ENCODE measurements at regions not wholly inside any gene's neighbourhood (a gene's known extent, or its start where the extent isn't known, plus 50 kb on each side); places are given as distances from the start of the nearest gene placed in this dataset.
A peak's percentile ranks its signal among the peaks of the same experiment; 100 is the strongest.

- no peak for DNase-seq
Measured at GRCh38 chr3:103684904-103685303, 1250.1 kb downstream of the ZPLD1 start.

DNA sequence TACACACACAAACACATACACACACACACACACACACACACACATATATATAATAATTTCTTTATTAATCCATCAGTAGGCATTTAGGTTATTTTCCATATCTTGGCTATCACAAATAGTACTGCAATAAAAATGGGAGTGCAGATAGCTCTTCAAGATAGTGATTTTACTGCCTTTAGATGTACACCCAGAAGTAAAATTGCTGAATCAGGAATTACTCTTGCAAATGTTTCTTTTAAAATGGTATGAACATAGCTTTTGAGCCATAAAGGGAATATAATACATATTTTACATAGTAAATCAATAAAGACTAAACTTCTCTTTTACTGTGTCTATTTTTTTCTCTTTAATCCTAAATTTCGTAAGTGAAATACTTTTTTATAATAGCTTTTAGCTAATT is 1251.1 kb downstream of the ZPLD1 start:
- no peak for DNase-seq

DNA sequence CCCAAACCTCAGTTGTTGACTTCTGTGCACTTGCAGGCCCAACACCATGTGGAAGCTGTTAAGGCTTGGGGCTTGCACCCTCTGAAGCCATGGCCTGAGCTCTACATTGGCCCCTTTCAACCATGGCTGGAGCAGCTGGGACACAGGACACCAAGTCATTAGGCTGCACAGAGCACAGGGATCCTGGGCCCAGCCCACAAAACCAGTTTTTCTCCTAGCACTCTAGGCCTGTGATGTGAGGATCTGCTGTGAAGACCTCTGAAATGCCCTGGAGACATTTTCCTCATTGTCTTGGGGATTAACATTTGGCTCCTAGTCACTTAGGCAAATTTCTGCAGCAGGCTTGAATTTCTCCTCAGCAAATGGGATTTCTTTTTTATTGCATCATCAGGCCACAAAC is 1255.7 kb downstream of the ZPLD1 start:
- DNase-seq, result no peak

DNA sequence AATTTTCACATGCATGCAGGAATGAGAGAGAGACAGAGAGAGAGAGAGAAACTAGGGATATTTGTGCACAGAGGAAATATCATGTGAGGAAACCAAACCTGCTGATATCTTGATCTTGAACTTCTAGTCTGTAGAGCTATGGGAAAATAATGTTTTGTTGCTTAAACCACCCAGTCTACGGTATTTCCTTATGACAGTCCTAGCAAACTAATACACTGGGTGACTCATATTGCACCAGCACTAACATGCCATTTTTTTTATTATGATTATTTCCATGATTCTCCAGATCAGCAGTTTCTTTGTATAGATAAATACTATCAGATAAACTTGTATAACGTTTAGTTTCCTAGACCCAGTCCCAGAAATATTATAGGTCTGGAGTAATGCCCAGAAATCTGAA is 1259.0 kb downstream of the ZPLD1 start:
- DNase-seq, result no peak

DNA sequence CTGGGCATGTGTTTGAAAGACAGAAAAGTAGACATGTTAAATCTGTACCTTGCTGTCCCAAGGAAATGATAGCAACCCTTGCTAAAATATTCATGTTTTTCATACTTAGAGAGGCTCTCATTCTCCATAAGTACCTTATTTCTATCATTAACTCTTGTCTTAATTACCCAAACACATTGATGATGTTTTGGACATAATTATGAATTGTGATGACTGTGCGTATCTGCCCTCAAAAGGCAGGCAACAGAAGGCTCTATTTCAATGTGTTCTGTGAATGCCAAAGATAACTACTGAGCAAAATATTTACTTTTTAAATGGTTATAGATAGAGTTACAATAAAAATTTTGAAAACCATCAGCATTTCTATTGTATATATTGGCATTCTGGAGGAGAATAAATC is 1263.8 kb downstream of the ZPLD1 start:
- DNase-seq, result no peak

DNA sequence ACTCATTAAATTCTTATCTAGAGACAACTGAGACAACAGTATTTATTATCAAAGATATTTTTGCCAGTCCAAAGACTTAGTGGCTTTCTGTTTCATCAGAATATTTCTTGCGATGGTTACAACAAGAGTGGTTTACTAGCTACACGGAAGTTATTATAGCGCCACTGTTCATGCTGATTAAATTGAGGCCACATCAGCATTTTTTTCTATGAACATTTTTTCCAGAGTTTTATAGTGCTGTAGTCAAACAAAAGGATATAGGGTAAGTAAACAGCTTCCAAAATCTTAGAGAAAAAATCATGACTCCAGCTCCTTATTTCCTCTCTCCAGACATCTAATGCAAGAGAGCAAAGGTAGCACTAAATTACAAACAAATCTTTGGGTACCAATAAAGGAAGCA is 1264.4 kb downstream of the ZPLD1 start:
- no peak for DNase-seq

GRCh38 chr3:103705641-103706040 is 1270.8 kb downstream of the ZPLD1 start:
- DNase-seq, result no peak

DNA sequence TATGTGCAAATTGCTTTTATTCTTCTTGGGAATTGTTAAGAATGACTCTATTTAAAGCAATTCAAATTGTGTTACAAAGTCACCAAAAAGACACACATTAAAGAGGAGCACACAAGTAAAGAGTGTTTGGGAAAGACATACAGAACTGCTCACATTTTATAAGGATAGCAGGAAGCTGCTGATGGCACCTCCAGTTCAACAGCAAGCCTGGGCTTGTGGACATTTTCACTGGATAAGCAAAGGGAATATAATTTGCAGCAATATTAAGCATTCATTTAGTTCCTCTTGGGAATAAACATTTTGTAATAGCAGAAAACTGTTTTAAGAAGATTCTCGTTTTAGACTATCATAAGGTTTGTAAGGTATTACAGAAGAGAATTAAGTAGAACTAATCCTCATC is 1271.9 kb downstream of the ZPLD1 start:
- no peak for DNase-seq

GRCh38 chr3:103711670-103712069 is 1276.9 kb downstream of the ZPLD1 start:
- DNase-seq, result no peak

DNA sequence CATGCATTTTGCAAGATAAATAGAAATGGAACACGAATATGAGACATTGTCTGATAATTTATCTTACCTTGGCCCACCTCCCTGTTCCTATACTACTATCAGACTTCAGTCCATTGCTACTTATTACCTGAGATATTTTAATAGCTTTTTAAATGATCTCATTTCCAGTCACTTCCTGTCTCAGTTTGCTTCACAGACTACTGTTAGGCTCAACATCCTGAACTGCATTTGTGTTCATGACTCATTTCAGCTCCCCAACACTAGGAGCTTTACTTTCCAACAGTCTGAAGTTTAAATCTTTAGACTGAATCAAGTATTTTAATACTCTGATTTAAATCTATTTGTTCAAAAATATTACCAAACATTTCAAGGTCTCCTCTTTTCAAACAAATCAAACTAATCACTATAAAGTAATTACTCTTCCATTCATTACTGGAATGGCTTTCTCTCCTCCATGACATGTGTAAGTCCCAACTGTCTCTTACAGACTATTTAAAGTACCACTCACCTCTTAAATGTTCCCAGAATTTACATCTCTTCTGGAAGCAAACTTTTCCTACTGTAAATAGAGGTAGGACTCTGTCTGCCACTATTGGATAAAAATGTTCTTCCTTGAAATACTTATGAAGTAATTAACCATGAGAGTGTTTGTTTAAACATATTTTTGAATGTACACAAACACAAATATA is 1277.6 kb downstream of the ZPLD1 start:
- DNase-seq, result peak; percentile 44

DNA sequence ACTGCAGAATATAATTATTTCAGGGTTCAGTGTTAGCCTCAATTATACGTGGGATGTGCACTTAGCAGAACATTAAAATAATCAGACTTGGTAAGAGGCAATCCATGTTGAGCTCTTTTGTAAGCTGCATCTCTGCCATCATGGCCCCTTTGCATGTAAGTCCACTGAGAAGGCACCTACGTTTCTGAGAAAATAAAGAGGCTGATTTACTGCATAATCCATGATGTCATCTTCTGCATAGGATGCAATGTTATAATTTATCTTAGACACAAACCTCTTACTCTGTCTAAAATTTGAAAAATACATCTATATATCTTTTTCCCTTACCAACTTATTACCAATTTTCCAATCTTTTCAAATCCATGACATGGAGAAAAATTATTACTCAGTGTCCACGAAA is 1294.7 kb downstream of the ZPLD1 start:
- no peak for DNase-seq

DNA sequence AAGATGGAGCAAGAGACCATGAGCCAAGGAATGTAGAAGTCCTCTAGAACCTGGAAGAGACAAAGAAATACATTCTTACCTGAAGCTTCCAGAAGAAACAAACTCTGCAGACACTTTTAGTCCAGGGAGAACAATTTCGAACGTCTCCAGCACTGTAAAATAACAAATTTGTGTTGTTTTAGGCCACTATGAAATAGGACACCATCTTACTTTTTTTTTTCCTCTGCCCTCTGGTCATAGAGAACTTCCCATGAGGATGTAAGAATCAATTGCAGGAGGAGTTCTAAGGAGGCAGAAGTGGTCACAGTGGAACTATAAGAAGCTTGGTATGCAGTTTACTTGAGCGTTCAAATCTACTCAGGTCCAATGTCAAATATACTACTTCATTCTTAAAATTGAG is 1295.9 kb downstream of the ZPLD1 start:
- no peak for DNase-seq

GRCh38 chr3:103752986-103753385 is 1318.2 kb downstream of the ZPLD1 start:
- DNase-seq, result no peak

DNA sequence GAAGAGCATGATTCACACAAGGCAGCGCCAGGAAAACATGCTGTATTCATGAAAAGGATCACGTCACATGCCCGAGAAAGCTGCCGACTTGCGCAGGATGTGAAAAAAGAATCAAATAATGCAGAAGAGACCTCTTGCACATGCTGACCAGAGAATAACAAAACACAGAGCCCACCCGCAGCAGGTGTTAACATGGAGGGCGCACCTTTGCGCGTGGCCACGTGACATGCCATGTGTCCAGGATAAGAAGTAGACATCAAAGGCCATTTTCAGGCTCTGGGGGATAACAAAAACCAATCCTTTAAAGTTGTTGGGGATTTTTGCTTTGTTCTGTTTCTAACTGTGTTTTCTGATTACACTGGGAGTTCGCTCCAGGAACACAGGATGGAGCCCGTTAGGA is 1332.8 kb downstream of the ZPLD1 start:
- DNase-seq, result no peak

DNA sequence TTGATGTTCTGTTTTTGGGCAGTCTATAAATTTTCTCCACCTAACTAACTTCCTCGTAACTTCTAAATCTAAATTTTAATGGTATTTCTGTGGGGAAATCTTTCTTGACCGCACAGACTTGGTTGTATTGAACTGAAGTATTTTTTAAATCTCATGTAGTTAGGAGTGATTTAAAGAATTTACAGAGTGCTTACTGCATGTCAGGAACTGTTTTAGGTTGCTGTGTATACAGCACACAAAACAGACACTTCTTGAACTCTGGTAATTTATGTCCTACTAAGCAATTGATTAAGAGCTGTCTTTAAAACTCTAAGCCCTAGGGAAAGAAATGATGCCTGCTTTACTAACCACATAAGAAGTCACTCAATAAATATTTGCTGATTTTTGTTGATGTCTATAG is 1350.2 kb downstream of the ZPLD1 start:
- no peak for DNase-seq

- DNase-seq, result no peak
Measured at GRCh38 chr3:103785537-103785936, 1350.7 kb downstream of the ZPLD1 start.

- DNase-seq, result no peak
Measured at GRCh38 chr3:103786296-103786695, 1351.5 kb downstream of the ZPLD1 start.

DNA sequence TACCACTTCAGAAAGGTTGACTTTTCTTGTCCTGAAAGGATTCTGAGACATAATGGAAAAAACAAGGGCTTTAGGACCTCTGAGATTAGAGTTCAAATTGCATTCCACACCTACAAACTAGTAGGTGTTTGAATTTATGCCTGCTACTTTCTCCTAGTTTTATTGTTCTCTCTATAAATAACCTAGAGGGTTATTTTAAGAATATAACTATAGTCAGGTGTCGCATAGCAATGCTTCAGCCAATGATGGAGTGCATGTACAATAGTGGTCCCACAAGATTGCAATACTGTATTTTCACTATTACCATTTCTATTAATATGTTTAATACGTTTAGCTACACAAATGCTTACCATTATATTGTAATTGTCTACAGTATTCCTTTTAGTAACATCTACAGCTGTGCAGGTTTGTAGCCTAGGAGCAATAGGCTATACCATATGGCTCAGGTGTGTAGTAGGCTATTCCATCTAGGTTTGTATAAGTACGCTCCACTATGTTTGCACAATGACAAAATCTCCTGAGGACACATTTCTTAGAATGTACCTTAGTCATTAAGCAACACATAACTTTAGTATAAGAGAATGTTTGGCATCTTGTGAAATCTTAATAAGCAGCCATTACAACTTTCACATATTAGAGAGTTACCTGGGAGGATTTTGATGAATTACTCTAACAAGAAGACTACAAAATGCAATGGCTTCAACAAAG is 1352.5 kb downstream of the ZPLD1 start:
- DNase-seq, result no peak

DNA sequence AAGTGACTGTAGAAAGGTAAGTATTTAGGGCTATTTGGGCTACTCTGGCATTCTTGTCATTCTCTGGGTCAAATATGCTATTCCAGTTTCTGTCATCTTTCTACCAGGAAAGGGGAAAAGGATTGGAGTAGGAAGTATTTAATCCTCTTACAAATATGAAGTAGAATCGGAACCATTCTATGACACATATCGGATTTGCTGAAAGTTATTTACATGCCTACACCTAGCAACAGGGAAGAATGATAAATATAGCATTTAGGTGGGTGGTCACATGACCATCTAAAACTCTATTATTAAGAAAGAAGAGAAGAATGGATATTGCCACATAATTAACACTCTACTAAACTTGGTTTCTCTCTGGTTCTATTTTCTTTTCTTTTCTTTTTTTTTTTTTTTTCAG is 1353.1 kb downstream of the ZPLD1 start:
- DNase-seq, result no peak

DNA sequence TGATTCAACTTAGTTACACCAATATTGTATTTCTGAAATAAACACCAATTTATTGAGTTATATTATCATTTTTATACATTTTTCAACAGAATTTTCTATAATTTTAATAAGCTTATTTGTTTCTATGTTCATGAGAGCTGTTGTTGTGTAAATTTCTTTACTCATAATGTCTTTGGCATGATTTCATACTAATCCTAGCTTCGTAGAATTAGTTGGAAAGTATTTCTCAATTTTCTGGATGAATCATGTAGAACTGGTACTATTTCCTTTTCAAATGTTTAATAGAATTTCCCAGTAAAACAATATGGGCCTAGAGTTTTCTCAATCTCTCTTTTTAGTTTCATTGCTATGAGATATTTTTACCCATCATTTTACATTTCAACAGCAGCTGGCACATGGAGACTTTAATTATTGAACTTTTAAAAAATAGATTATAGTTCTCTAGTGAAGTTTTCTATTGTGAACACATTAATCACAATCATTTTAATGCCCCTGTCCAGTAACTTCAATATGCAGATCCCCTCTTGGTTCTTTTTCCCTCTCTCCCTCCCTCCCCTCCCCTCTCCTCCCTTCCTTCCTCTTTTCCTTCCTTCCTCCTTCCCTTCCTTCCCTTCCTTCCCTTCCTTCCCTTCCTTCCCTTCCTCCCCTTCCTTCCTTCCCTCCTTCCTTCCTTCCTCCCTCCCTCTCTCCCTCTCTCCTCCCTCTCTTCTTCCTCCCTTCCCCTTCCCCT is 1357.1 kb downstream of the ZPLD1 start:
- no peak for DNase-seq

GRCh38 chr3:103794656-103795055 is 1359.8 kb downstream of the ZPLD1 start:
- DNase-seq, result no peak

DNA sequence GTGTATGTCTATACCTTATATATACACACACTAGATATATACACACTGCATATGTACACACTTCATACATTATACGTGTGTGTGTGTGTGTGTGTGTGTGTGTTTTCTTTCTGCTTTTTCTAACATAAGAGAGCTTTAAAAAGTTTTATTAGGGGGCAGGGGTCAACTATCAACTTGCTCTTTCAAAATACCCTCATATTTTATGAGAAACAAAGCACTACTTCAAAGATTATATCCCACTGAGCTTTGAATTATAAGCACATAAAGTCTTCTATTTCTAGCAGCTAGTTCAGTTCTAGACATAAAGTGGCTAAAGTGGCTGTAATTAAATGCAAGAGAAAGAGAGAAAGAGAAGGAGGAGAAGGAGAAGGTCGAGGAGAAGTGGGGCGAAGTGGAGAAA is 1361.3 kb downstream of the ZPLD1 start:
- no peak for DNase-seq

DNA sequence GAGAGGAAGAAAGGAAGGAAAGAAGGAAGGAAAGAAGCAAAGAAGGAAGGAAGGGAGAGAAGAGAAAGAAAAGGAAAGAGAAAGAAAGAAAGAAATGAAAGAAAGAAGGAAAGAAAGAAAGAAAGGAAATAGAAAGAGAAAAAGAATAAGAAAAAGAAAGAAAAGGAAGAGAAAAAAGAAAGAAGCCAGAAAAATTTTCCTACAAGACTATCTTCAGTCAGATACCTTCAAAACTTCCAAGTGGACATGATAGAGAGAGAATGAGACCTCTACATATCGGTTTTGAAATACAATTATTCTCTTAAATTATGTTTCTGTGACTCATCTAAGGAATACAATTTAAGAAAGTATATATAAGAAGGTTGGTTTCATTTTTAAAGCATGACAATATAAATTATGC is 1369.0 kb downstream of the ZPLD1 start:
- DNase-seq, result no peak

DNA sequence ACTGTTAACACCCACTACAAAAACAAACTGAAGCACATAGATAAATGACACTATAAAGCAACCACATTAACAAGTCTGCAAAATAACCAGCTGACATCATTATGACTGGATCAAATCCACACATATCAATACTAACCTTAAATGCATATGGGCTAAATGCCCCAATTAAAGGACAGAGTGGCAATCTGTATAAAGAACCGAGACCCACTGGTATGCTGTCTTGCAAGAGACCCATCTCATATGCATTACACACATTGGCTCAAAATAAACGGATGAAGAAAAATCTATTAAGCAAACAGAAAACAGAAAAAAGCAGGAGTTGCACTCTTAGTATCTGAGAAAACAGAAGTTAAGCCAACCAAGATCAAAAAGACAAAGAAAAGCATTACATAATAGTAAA is 1375.4 kb downstream of the ZPLD1 start:
- no peak for DNase-seq
